Gastroesophageal sphincter (tissue), 3 donors: ENCODE measurements at regions not wholly inside any gene's neighbourhood (a gene's known extent, or its start where the extent isn't known, plus 50 kb on each side); places are given as distances from the start of the nearest gene placed in this dataset.

Experiments
- CTCF ChIP-seq, 4 experiments: fragments of 200-600 bp in 2 of 4; fragments of 450-650 bp in 2 of 4; sonication (generic) in 1 of 4; IDR thresholded peaks; one replicate each; pipeline ENCODE4 v1.5.1; 2017 to 2019; ENCODE audit warnings: antibody characterized with exemption in 4 of 4, mild to moderate bottlenecking in 2 of 4, moderate library complexity in 2 of 4
- EP300 ChIP-seq: sonication (generic); formaldehyde crosslinking; IDR thresholded peaks from one replicate; pipeline ENCODE4 v1.6.1; 2017; ENCODE audit warnings: antibody characterized with exemption, mild to moderate bottlenecking
- POLR2A ChIP-seq, 2 donors: fragments of 450-650 bp; IDR thresholded peaks; one replicate each; pipeline ENCODE4 v1.6.1; 2017; ENCODE audit warnings: antibody characterized with exemption in 2 of 2, mild to moderate bottlenecking in 2 of 2, moderate library complexity in 1 of 2
- POLR2AphosphoS5 ChIP-seq: sonication (generic); formaldehyde crosslinking; IDR thresholded peaks from one replicate; pipeline ENCODE4 v1.6.1; 2017; ENCODE audit warnings: antibody characterized with exemption

DNA sequence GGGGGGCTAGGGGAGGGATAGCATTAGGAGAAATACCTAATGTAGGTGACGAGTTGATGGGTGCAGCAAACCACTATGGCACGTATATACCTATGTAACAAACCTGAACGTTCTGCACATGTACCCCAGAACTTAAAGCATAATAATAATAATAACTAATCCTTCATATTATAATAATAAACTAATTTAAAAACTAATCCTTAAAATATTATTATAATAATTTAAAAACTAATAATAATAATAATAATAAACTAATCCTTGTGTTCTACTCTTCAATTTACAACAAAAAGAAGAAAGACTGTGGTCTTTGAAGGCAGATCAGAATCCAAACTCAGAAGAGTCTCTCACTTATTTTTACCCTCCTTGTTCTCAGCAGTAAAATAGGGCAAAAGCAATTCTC, 774.9 kb downstream of the CDH8 start:
- TF ChIP-seq CTCF (IDR thresholded peaks at IDR 0.05) (no peak), POLR2A (IDR thresholded peaks at IDR 0.05) (no peak), EP300 (no peak), POLR2AphosphoS5 (no peak)
